Lung (tissue), 11 donors: ENCODE measurements at regions not wholly inside any gene's neighbourhood (a gene's known extent, or its start where the extent isn't known, plus 50 kb on each side); places are given as distances from the start of the nearest gene placed in this dataset.

ENCODE experiments used
- ATAC-seq: fragments of 200-7000 bp; cut with Tn5 transposase; one replicate; pipeline ENCODE4 v1.9.1; 2020; ENCODE audit warnings: moderate number of reproducible peaks; ENCODE audit not compliant: insufficient read depth, low FRiP score
- DNase-seq, 3 donors: peaks; one replicate each; pipeline ENCODE4 v3.0.0-alpha.2; 2013 to 2017
- H3K27ac ChIP-seq, 2 donors: one replicate each; pipeline ENCODE4 v1.5.1; 2013; ENCODE audit warnings: mild to moderate bottlenecking in 2 of 2, moderate library complexity in 2 of 2, control low read depth in 1 of 2, inconsistent platforms in 1 of 2, low read depth in 1 of 2, low read length in 1 of 2
- H3K27me3 ChIP-seq, 3 donors: one replicate each; pipeline ENCODE4 v1.5.1; 2013; ENCODE audit warnings: low read length in 2 of 3; ENCODE audit not compliant: control insufficient read depth in 3 of 3, insufficient read depth in 3 of 3
- H3K36me3 ChIP-seq, 4 donors: one replicate each; pipeline ENCODE4 v1.5.1; 2013; ENCODE audit warnings: low read length in 4 of 4, mild to moderate bottlenecking in 1 of 4, moderate library complexity in 1 of 4; ENCODE audit not compliant: control insufficient read depth in 4 of 4, insufficient read depth in 4 of 4
- H3K4me1 ChIP-seq, 5 donors: one replicate each; pipeline ENCODE4 v1.5.1; 2013; ENCODE audit warnings: low read length in 5 of 5, mild to moderate bottlenecking in 2 of 5, moderate library complexity in 1 of 5; ENCODE audit not compliant: control insufficient read depth in 5 of 5, insufficient read depth in 5 of 5
- H3K4me3 ChIP-seq: one replicate; pipeline ENCODE4 v1.5.1; 2013; ENCODE audit warnings: mild to moderate bottlenecking, control low read depth, moderate library complexity
- H3K9ac ChIP-seq, 2 donors: one replicate each; pipeline ENCODE4 v1.5.1; 2013; ENCODE audit warnings: low read length in 2 of 2, control low read depth in 1 of 2; ENCODE audit not compliant: insufficient read depth in 1 of 2
- H3K9me3 ChIP-seq, 4 donors: one replicate each; pipeline ENCODE4 v1.5.1; 2013; ENCODE audit warnings: low read length in 3 of 4, mild to moderate bottlenecking in 1 of 4, moderate library complexity in 1 of 4; ENCODE audit not compliant: control insufficient read depth in 4 of 4, insufficient read depth in 3 of 4
- WGBS, 2 donors: extraction: QIAGEN DNeasy Blood & Tissue Kit; methylation state at CpG; one replicate each; pipeline ENCODE4 v1.1.7; 2013; 5-methylcytosine and 5-hydroxymethylcytosine counted together
- TF ChIP-seq, protein P1 (sequence below): IDR thresholded peaks from 2 replicates; pipeline ENCODE4 v1.5.1; 2012; ENCODE audit warnings: mild to moderate bottlenecking; ENCODE audit errors: control extremely low read depth, extremely low read depth
- donor health status: control.
- donor health status: control.
- donor health status: Bipolar disorder and iron deficiency.
- donor health status: healthy.
- donor health status: DM: yes; HTN: yes; CAD: no.

DNA sequence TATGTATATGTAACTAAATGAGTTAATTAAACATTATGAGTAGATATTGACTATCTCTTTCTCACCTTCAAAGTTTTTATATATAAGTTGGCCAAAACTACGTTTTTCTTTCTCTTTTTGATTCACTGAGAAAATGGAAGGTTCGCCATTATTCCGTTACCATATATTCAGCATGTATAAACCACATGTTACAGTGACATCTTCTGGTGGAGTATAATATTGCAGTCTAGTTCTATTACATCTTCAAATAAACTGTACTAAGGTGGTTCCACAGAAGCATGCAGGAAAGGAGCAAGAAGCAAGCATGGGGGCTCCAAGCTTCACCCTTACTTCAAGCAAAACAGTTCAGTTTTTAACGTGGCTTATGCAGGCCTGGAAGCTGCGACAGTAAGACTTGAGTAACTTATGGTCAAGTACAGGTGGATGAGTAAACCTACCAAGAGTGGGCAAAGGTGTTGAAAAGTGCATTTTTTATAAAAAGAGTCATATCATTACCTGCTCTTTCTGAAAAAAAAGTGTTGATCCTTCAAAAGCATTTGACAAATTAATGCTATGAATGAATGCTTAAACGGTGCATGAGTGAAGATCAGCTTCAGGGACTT is 129.8 kb upstream of the RAB6C start:
- 18 to 20% methylated on average over 6 of the region's 6 CpGs for WGBS, 2 donors
- Histone ChIP-seq H3K27me3 (no peaks in the 10 kb centered on the region), H3K27ac (no peak overlapping the region), H3K4me1 (no peaks in the 10 kb centered on the region), H3K36me3 (no peaks in the 10 kb centered on the region), H3K9me3 (no peaks in the 10 kb centered on the region), H3K9ac (no peak overlapping the region), H3K4me3 (no peak overlapping the region)
- TF ChIP-seq, protein P1, sequence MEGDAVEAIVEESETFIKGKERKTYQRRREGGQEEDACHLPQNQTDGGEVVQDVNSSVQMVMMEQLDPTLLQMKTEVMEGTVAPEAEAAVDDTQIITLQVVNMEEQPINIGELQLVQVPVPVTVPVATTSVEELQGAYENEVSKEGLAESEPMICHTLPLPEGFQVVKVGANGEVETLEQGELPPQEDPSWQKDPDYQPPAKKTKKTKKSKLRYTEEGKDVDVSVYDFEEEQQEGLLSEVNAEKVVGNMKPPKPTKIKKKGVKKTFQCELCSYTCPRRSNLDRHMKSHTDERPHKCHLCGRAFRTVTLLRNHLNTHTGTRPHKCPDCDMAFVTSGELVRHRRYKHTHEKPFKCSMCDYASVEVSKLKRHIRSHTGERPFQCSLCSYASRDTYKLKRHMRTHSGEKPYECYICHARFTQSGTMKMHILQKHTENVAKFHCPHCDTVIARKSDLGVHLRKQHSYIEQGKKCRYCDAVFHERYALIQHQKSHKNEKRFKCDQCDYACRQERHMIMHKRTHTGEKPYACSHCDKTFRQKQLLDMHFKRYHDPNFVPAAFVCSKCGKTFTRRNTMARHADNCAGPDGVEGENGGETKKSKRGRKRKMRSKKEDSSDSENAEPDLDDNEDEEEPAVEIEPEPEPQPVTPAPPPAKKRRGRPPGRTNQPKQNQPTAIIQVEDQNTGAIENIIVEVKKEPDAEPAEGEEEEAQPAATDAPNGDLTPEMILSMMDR, result peak; percentile 51
- DNase-seq (peak in 2 of 3 donors; percentile 82 to 91), ATAC-seq (peak; percentile 82)

DNA sequence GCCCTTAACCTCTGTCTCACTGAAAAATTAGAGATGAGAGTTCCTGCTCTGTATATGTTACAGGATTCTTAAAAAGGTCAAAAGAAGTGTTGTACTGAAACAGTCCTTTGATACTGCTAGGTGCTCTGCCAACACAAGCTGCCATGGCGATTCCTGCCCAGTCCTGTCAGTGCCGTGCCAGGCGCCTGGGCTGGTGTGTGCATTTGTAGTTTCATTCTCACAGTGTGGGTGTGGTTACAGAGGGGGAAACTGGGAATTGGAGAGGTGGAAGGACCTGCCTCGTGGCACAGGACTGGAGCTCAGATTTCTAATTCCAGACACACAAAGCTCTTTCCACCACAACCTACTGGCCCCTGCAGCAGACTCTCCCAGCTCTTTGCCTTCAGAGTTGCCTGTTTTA is 122.3 kb upstream of the RAB6C start:
- no peak overlapping the region for H3K9ac ChIP-seq
- ATAC-seq (peak; percentile 58), DNase-seq (peak in 1 of 3 donors; percentile 11)
- WGBS, 2 donors, result 59 to 67% methylated on average over 4 of the region's 4 CpGs
- no peak overlapping the region for H3K4me3 ChIP-seq
- TF ChIP-seq, protein P1, result no peak
- no peaks in the 10 kb centered on the region for H3K36me3 ChIP-seq
- H3K4me1 ChIP-seq, result no peaks in the 10 kb centered on the region
- no peaks in the 10 kb centered on the region for H3K9me3 ChIP-seq
- H3K27me3 ChIP-seq, result no peaks in the 10 kb centered on the region
- no peak overlapping the region for H3K27ac ChIP-seq

DNA sequence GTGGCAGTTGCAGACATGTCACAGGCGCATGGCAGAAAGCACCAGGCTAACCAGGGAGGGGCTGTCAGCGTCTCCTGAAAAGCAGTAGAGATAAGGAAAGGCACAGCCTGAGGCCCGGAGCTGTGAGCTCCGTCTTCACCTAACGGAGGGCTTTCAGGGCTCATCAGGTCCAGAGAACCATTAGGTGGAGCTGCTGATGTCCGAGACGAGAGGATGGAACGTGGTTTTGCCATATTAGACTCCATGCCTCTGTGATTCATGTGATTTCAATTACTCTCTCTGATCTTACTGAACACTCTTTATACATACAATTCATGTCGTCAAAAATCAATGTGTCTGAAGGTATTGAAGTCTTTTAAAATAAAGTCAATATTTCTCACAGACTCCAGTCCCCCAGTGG is 120.3 kb upstream of the RAB6C start:
- ATAC-seq, result no peak
- H3K9ac ChIP-seq, result no peak overlapping the region
- H3K4me1 ChIP-seq, result no peaks in the 10 kb centered on the region
- no peaks in the 10 kb centered on the region for H3K36me3 ChIP-seq
- no peak overlapping the region for H3K27ac ChIP-seq
- no peaks in the 10 kb centered on the region for H3K27me3 ChIP-seq
- no peaks in the 10 kb centered on the region for H3K9me3 ChIP-seq
- no peak overlapping the region for H3K4me3 ChIP-seq
- TF ChIP-seq, protein P1, result no peak
- DNase-seq, result no peak
- WGBS, 2 donors, result 76 to 87% methylated on average over 9 of the region's 9 CpGs

DNA sequence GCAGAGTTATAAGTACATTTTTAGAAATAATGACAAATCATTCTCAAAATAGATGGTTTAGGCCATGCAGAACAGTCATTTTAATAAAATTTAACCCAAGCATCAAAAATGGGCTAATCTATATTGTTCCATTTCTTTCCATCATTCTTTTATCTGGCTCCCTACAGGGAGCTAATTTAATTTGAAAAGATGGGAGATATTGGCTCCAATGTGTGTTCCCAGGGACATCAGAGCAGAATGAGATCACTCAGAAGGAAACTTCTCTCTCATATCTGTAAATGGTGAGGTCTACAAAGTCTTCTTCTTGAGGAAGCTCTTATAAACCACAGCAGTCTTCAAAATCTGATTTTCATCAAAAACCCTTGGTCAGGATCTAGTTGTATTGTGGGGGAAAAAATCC is 119.4 kb upstream of the RAB6C start:
- H3K9me3 ChIP-seq, result no peaks in the 10 kb centered on the region
- TF ChIP-seq, protein P1, result no peak
- no peak overlapping the region for H3K9ac ChIP-seq
- no peaks in the 10 kb centered on the region for H3K4me1 ChIP-seq
- no peaks in the 10 kb centered on the region for H3K27me3 ChIP-seq
- ATAC-seq (no peak), DNase-seq (no peak)
- no peak overlapping the region for H3K27ac ChIP-seq
- H3K36me3 ChIP-seq, result no peaks in the 10 kb centered on the region
- H3K4me3 ChIP-seq, result no peak overlapping the region
